ENCODE measurements at regions not wholly inside any gene's neighbourhood (a gene's known extent, or its start where the extent isn't known, plus 50 kb on each side); places are given as distances from the start of the nearest gene placed in this dataset.

GRCh38 chr7:34307540-34307939 is 350.5 kb upstream of the NPSR1 start:
- H3K36me3 Mint-ChIP-seq (ENCODE audit: low read depth): no peaks in the 10 kb centered on the region
- no peak for TF ChIP-seq CTCF (IDR thresholded peaks at IDR 0.05)
- peaks cover 12% of the 10 kb centered on the region for H3K9me3 Mint-ChIP-seq (ENCODE audit: low read depth)
- no peak overlapping the region for H3K4me3 Mint-ChIP-seq (ENCODE audit: unreplicated experiment)
- H3K27ac Mint-ChIP-seq (ENCODE audit: unreplicated experiment): no peak overlapping the region
- H3K27me3 Mint-ChIP-seq (ENCODE audit: low read depth): peaks cover 3% of the 10 kb centered on the region
- DNase-seq (ENCODE audit: low spot score): no peak
- H3K4me1 Mint-ChIP-seq (ENCODE audit: low read depth): no peaks in the 10 kb centered on the region

GRCh38 chr7:34308595-34308994 is 349.4 kb upstream of the NPSR1 start:
- H3K9me3 Mint-ChIP-seq (ENCODE audit: low read depth): peaks cover 17% of the 10 kb centered on the region
- peaks cover 3% of the 10 kb centered on the region for H3K36me3 Mint-ChIP-seq (ENCODE audit: low read depth)
- no peak for TF ChIP-seq CTCF (IDR thresholded peaks at IDR 0.05)
- H3K27me3 Mint-ChIP-seq (ENCODE audit: low read depth): peaks cover 3% of the 10 kb centered on the region
- DNase-seq (ENCODE audit: low spot score): no peak
- no peaks in the 10 kb centered on the region for H3K4me1 Mint-ChIP-seq (ENCODE audit: low read depth)
- H3K4me3 Mint-ChIP-seq (ENCODE audit: unreplicated experiment): no peak overlapping the region
- H3K27ac Mint-ChIP-seq (ENCODE audit: unreplicated experiment): no peak overlapping the region

- Mint-ChIP-seq H3K36me3 (ENCODE audit: low read depth) (peaks cover 3% of the 10 kb centered on the region), H3K27me3 (ENCODE audit: low read depth) (peaks cover 3% of the 10 kb centered on the region), H3K4me3 (ENCODE audit: unreplicated experiment) (no peak overlapping the region), H3K4me1 (ENCODE audit: low read depth) (no peaks in the 10 kb centered on the region), H3K9me3 (ENCODE audit: low read depth) (peaks cover 17% of the 10 kb centered on the region), H3K27ac (ENCODE audit: unreplicated experiment) (no peak overlapping the region)
- no peak for DNase-seq (ENCODE audit: low spot score)
- TF ChIP-seq CTCF (IDR thresholded peaks at IDR 0.05): no peak
Measured at GRCh38 chr7:34309116-34309515, 348.9 kb upstream of the NPSR1 start.

GRCh38 chr7:34309584-34309983 is 348.4 kb upstream of the NPSR1 start:
- H3K9me3 Mint-ChIP-seq (ENCODE audit: low read depth): peaks cover 17% of the 10 kb centered on the region
- H3K4me3 Mint-ChIP-seq (ENCODE audit: unreplicated experiment): no peak overlapping the region
- H3K4me1 Mint-ChIP-seq (ENCODE audit: low read depth): peaks cover under 1% of the 10 kb centered on the region
- no peak for TF ChIP-seq CTCF (IDR thresholded peaks at IDR 0.05)
- DNase-seq (ENCODE audit: low spot score): no peak
- H3K36me3 Mint-ChIP-seq (ENCODE audit: low read depth): peaks cover 3% of the 10 kb centered on the region
- H3K27me3 Mint-ChIP-seq (ENCODE audit: low read depth): peaks cover 3% of the 10 kb centered on the region
- H3K27ac Mint-ChIP-seq (ENCODE audit: unreplicated experiment): no peak overlapping the region

- no peak overlapping the region for H3K27ac Mint-ChIP-seq (ENCODE audit: unreplicated experiment)
Measured at GRCh38 chr7:34311591-34311990, 346.4 kb upstream of the NPSR1 start.

More at GRCh38 chr7:34311591-34311990, 346.4 kb upstream of the NPSR1 start:
- Mint-ChIP-seq H3K36me3 (ENCODE audit: low read depth) (peaks cover 3% of the 10 kb centered on the region), H3K4me1 (ENCODE audit: low read depth) (peaks cover 5% of the 10 kb centered on the region), H3K9me3 (ENCODE audit: low read depth) (peaks cover 17% of the 10 kb centered on the region), H3K27me3 (ENCODE audit: low read depth) (peaks cover 1% of the 10 kb centered on the region), H3K4me3 (ENCODE audit: unreplicated experiment) (no peak overlapping the region)
- no peak for TF ChIP-seq CTCF (IDR thresholded peaks at IDR 0.05)
- DNase-seq (ENCODE audit: low spot score): no peak
